ENCODE measurements at regions not wholly inside any gene's neighbourhood (a gene's known extent, or its start where the extent isn't known, plus 50 kb on each side); places are given as distances from the start of the nearest gene placed in this dataset.
A peak's percentile ranks its signal among the peaks of the same experiment; 100 is the strongest.

DNA sequence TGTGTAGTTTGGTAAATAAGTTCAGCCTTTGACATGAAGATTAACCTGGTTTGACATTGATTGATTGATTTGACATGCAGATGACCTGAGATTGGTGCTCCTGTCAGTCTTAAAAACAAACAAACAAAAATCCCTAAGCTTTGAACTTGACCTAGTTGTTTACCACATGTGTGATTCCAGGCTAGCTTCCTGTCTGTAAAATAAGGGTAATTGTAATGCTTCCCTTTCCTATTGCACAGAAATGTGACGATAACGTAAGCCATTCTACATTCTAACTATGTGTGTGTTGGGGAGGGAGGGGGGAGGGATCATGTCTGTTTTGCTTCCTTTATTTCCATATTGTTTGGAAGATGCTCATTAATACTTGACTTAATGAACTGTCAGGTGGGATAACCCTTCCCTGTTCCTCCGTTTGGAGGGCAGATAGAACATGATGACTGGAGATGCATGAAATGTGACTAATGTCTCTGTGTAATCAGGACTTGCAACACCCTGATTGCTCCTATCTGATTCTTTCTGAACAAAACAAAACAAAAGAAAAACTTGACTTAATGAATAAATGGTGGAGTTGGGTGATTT, 106.1 kb upstream of the CLMP start:
- H3K4me3 ChIP-seq (replicated peaks in 1 of 2; ENCODE audit: low read depth in 2 of 2, low read length in 2 of 2) = peak overlapping the region in 1 of 2 donors; percentile 21
- peak; percentile 43 to 64 for DNase-seq (ENCODE audit: low read depth in 2 of 2)
- TF ChIP-seq, protein P1, sequence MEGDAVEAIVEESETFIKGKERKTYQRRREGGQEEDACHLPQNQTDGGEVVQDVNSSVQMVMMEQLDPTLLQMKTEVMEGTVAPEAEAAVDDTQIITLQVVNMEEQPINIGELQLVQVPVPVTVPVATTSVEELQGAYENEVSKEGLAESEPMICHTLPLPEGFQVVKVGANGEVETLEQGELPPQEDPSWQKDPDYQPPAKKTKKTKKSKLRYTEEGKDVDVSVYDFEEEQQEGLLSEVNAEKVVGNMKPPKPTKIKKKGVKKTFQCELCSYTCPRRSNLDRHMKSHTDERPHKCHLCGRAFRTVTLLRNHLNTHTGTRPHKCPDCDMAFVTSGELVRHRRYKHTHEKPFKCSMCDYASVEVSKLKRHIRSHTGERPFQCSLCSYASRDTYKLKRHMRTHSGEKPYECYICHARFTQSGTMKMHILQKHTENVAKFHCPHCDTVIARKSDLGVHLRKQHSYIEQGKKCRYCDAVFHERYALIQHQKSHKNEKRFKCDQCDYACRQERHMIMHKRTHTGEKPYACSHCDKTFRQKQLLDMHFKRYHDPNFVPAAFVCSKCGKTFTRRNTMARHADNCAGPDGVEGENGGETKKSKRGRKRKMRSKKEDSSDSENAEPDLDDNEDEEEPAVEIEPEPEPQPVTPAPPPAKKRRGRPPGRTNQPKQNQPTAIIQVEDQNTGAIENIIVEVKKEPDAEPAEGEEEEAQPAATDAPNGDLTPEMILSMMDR (IDR thresholded peaks at IDR 0.05; ENCODE audit: low read depth, low read length) = no peak

DNA sequence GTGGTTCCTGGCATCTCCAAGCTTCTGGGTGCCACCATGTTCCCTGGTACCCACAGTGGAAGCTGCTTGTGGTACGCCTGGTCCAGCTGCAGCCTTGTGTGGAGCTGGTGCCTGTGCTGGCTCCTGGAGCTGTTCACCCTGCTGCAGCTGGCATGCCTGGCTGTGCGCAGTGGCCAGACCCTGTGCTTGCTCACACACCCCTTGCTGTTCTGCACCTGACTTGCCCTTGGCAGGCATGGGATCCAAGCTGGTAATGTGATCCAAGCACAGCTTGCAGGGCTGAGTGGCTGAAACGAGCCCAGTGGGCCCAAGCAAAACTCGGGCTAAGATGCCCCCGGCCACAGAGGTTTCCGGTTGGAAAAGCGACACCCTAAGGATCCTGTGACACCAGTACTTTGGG, 104.7 kb upstream of the CLMP start:
- no peak overlapping the region for H3K4me3 ChIP-seq (replicated peaks in 1 of 2; ENCODE audit: low read depth in 2 of 2, low read length in 2 of 2)
- TF ChIP-seq, protein P1 (IDR thresholded peaks at IDR 0.05; ENCODE audit: low read depth, low read length) = no peak
- DNase-seq (ENCODE audit: low read depth in 2 of 2) = no peak

GRCh38 chr11:123298488-123299447, 103.7 kb upstream of the CLMP start:
- TF ChIP-seq, protein P1 (IDR thresholded peaks at IDR 0.05; ENCODE audit: low read depth, low read length) = no peak

GRCh38 chr11:123292647-123293046, 97.6 kb upstream of the CLMP start:
- H3K4me3 ChIP-seq (replicated peaks in 1 of 2; ENCODE audit: low read depth in 2 of 2, low read length in 2 of 2) = no peak overlapping the region
- TF ChIP-seq, protein P1 (IDR thresholded peaks at IDR 0.05; ENCODE audit: low read depth, low read length) = no peak
- no peak for DNase-seq (ENCODE audit: low read depth in 2 of 2)

More at GRCh38 chr11:123298488-123299447, 103.7 kb upstream of the CLMP start:
- H3K4me3 ChIP-seq (replicated peaks in 1 of 2; ENCODE audit: low read depth in 2 of 2, low read length in 2 of 2) = no peak overlapping the region
- DNase-seq (ENCODE audit: low read depth in 2 of 2) = no peak

- TF ChIP-seq, protein P1 (IDR thresholded peaks at IDR 0.05; ENCODE audit: low read depth, low read length) = no peak
- no peak overlapping the region for H3K4me3 ChIP-seq (replicated peaks in 1 of 2; ENCODE audit: low read depth in 2 of 2, low read length in 2 of 2)
- no peak for DNase-seq (ENCODE audit: low read depth in 2 of 2)
Measured at GRCh38 chr11:123291201-123291869, 96.3 kb upstream of the CLMP start.

GRCh38 chr11:123286761-123287160, 91.7 kb upstream of the CLMP start:
- peak; percentile 29 to 35 for DNase-seq (ENCODE audit: low read depth in 2 of 2)
- H3K4me3 ChIP-seq (replicated peaks in 1 of 2; ENCODE audit: low read depth in 2 of 2, low read length in 2 of 2) = no peak overlapping the region
- TF ChIP-seq, protein P1 (IDR thresholded peaks at IDR 0.05; ENCODE audit: low read depth, low read length) = no peak

Measured in cardiac fibroblast (primary cell).